ENCODE measurements at regions not wholly inside any gene's neighbourhood (a gene's known extent, or its start where the extent isn't known, plus 50 kb on each side); places are given as distances from the start of the nearest gene placed in this dataset.
A peak's percentile ranks its signal among the peaks of the same experiment; 100 is the strongest.
"Not testable (repeated sequence)": the region's sequence is repeated elsewhere in the genome, so short reads cannot be mapped to it uniquely, and the experiment has no call there.

DNA sequence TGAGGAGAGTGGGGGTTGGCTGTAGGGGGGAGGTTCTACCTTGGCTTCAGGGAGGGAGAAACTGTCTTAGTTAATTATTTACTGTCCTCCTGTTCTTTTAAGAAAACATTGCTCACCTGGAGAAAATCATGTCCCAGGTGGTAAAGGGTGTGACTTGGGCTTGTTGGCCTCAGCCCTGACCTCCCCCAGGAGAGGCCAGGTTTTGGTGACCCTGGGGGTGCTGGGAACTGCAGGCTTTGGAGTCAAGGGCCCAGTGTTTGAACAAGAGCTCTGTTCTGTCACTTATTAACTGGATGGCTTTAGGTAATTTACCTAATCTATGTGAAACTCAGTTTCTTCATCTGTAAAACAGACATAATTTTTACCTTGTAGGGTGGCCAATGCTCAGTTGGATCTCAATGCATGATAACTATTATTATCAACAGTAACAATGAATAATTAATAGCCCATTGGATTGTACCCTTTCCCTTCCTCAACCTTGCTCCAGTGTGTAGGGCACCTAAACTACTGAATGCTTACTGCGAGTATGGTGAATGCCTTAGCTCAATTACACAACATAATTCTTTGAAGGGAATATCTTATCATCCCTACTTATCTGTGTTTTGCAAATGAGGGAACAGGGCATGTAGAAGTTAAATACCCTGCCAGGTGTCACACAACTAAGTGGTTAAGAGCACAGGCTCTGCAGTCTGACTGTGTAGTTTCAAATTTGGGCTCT lies 959.4 kb upstream of the DEFB115 start:
- not testable (repeated sequence) for DNase-seq

DNA sequence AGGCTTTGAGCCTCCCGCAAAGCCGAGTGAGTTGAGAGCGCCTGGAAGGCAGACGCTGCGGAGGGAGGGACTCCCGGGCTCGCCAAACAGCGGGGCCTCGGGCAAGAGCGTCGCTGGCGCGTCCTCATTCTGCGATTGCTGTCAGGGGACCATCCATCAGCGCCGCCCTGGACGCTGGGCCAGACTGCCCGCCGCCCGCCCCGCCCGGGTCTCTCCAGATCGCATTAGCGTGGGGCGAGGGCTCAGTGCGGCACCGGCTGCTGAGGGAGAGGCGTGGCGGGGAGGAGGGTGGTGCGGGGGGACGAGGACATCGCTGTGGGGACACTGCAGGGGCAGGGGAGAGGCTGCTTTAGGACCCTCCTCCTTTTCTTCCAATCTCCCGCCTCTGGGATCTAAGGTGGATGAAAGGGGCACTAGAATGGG lies 957.2 kb upstream of the DEFB115 start:
- DNase-seq: peak; percentile 5

DNA sequence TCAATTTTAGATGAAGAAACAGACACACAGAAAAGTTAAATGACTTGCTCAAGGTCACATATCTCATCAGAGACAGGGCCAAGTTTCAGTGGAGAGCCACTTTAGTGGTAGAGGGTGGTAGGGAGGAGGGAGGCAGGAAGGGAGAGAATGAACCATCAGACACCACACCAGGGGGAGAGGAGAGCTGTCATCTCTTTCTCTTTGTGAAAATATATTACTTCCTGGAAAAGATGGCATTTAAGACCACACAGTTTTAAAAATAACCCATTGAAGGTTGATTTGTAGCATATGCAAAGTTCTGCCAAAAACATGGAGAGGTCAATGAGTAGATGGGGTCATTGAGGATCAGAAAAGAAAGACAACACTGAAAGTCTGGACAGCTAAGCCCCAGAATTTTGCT lies 954.7 kb upstream of the DEFB115 start:
- DNase-seq: not testable (repeated sequence)

DNA sequence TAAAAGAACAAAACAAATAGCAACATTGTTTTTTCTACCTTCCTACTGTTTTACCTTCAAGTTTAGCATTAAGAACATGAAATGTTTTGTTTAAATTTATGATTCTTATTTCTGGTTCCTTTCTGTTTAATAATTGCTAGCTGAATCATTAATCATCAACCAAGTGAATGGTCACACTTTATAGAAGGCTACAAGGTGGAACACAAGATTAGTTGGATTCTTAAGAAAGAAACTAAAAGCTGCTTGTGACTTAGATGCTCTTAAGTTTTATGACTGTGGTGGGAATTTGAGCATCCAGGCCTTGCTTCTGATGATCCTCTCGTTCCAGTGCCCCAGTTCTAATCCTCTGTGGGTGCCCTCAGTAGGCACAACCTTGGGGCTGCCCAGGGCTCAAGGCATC lies 947.5 kb upstream of the DEFB115 start:
- not testable (repeated sequence) for DNase-seq

DNA sequence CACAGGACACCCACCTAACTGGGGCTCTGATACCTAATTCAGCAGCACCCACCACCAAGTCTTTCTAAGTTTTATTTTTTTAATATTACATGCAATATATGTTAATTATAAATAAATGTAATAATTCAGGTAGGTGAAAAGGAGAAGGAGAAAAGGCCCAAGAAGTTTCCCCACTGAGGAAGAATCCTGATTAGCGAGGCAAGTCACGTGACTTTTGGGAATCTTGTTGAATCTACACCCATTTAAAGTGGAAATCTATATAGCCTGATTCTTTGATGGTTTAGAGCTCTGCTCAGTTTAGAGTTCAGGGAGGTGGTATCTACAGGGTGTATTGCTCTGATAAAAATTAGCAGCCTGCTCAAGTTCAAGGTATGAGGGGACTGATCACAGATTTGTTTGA lies 947.1 kb upstream of the DEFB115 start:
- DNase-seq: not testable (repeated sequence)

DNA sequence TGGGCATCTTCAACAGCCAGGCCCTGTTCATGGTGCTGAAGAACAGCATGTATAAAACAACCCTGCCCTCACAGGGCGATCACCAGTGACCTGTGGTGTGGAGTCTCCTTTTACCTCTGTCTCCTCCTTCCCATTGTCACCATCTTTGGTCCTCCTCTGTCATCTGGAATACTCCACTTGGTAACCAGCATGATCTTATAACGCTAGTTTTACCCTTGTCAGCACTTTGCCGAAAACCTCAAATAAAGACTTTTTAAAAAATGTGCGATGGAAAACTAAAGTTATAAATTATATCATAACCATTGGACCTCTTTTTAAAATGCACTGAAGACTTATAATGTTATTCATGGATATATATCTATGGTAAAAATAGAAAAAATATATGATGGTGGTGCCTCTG lies 945.2 kb upstream of the DEFB115 start:
- DNase-seq: not testable (repeated sequence)

DNA sequence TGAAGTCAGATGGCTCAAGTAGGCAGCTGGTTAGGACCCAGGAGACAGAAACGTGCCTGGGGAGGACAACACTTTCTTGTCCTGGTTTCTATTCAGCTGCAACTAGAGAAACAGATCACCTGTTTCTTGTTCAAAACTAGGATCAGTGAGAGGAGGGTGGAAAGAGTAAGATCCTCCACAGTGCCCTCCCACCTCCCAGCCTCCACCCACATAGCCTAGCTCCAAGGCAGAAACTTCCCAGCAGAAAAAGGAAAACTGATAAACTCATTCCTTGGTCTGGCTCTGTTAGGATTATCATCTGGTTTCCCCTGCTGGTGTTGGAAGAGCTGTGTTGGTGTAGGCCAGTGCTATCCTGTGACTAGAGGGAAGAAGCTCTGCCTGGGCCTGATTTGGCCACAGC lies 943.8 kb upstream of the DEFB115 start:
- not testable (repeated sequence) for DNase-seq

DNA sequence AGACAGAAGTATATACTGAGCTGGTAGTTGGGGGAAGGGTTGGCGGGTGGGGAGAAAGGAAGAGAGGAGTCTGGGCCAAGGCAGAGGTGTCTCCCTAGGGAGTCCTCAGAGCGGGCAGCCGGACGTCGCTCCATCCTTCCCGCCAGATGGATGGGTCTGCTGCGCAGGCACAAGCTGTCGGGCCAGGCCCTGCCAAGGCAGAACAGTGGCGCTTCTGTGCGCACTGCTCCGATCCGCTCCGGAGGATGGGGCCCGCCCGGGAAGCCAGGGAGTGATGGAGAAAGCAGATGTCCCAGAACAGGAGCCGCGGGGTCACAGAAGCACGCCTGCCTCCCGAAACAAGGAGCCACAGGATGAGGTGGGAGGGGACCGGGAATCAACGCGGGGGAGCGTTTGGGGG lies 941.4 kb upstream of the DEFB115 start:
- not testable (repeated sequence) for DNase-seq

DNA sequence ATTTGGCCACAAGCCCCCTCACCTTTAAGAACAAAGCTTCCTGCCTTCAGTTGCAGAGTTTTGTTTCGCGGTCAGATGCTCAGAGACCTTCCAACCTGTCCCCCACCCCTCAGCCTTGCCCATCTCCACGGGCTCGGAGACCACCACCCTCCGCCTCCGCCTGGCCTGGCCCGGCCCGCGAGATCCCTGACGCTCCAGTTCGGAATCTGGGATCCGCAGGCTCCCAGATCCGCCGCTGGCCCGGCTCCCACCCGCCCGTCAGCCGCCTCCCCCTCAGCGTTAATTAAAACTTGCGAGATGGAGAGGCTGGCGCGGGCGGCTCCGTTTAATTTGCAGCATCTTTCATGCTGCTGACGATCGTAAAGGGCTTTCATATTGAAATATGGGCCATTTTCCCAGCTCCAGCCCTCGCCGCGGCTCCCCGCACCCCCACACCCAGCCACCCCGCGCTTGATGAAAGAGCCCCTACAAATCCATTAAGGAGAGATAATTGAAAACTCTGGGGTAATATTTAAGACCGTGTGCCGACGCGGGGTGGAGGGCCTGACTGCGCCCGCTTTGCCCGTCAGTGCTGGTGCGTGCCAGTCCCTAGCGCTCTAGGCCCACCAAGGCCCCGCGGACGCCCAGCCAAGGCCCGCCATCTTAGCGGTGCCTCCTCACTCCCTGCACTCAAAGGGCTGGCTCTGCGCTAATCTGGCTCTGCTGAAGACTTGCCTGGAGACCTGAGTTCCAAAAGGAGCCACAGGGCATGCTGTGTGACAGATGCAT lies 940.7 kb upstream of the DEFB115 start:
- not testable (repeated sequence) for DNase-seq

DNA sequence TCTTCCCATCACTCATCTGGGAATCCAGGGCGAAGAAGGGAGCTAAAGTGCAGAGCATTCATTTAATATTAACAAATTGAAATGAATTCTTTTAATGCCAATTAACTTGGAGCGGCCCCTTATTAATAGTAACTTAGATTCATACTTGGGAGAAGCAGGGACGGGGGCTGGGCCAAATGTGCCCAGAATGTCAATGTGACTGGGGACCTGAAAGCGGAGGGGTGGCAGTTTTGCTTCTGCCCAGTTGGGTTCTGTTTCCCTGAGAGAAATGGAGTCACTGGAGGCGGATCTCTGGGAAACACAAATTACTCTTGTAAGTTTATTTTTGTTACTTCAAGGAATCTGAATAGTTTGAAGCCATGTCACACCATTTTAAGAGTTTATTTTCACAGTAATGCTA lies 923.7 kb upstream of the DEFB115 start:
- not testable (repeated sequence) for DNase-seq

DNA sequence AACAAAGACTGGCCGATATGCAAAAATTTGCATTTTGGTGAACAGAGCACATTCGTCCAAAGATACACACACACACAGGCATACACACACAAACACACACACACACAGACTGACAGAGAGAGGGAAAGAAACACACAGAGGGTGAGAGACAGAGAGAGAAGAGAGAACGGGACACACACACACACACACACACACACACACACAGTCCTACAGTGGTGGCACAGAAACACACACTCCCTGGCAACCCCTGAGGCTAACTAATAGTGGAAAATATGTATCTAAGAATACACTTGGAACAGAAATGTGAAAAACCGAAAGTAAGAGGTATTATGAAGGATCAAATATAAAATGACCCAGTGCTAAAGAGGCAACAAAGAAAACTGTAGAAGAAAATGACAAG lies 919.9 kb upstream of the DEFB115 start:
- not testable (repeated sequence) for DNase-seq

DNA sequence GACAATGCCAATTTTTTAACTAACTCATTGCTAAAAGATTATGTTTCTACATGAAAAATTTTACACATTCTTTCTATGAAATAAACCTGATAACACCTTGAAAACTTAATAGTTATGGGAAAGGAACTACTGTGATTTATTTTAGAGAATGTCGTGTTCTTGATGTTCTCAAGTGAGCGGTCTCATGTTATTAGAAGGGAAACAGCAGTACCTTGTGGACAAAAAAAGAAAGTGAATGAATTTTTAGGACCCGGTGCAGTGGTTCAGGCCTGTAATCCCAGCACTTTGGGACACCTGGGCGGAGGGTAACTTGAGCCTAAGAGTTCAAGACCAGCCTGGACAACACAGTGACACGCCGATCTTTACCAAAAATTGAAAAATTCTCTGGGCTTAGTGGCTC lies 908.5 kb upstream of the DEFB115 start:
- DNase-seq: not testable (repeated sequence)

DNA sequence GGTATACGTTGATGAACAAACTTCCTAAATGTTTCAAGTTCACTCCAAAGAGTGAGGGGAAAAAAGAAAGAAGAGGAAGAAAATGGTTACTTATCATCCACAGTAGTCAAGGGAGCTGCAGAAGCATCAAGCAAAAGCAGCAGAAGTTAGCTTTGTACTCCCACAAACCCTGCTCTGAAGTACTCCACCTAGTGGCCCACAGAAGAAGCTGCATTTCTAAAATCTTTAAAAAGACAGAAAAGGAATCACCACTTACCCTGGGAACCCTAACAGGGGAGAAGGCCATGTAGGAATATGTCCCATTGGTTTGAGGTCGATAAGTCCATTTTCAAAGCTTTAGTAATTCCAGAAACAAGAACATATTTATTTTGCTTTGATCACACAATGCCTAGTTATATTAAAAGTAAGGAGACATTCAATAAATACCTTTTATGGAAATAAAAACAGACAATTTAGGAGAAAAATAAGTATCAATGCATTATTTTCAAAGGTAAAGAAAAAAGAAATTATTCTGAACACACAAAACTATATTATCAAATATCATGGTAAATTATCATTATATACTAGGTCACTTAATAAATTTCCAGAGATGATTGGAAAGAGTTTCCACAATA lies 900.5 kb upstream of the DEFB115 start:
- DNase-seq: not testable (repeated sequence)

DNA sequence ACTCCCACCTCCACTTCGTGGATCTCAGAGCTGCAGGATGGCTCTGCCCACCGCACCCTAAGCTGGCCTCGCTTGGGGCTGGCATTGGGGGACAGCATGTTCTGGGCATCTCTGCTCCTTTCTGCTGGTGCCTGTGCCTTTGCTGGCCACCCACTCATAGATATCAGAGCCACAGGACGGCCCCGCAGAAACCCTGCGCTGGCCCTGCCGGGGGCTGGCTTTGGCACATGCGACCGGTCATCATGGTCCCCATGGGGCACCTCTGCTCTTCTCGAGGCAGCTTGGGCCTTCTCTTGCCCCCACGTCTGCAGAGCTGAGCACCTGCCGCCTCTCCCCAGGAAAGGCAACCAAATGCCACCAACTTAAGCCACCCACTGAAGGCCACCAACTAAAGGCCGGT lies 895.7 kb upstream of the DEFB115 start:
- DNase-seq: not testable (repeated sequence)

DNA sequence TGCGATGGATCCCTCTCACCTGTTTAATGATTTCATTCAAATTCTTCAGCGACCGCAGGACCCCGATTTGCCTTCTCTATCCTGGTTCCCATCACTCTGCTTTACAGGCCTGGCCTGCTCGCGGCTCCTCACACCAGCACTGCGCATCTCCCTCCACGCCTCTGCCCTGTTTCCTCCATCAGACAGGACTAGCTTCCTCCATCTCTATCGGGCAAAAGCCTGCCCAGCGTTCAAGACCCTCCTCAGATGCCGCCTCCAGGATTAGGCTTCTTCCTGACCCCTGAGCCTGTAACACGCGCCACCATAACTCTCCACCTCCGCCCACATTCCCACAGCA lies 881.1 kb upstream of the DEFB115 start:
- not testable (repeated sequence) for DNase-seq

DNA sequence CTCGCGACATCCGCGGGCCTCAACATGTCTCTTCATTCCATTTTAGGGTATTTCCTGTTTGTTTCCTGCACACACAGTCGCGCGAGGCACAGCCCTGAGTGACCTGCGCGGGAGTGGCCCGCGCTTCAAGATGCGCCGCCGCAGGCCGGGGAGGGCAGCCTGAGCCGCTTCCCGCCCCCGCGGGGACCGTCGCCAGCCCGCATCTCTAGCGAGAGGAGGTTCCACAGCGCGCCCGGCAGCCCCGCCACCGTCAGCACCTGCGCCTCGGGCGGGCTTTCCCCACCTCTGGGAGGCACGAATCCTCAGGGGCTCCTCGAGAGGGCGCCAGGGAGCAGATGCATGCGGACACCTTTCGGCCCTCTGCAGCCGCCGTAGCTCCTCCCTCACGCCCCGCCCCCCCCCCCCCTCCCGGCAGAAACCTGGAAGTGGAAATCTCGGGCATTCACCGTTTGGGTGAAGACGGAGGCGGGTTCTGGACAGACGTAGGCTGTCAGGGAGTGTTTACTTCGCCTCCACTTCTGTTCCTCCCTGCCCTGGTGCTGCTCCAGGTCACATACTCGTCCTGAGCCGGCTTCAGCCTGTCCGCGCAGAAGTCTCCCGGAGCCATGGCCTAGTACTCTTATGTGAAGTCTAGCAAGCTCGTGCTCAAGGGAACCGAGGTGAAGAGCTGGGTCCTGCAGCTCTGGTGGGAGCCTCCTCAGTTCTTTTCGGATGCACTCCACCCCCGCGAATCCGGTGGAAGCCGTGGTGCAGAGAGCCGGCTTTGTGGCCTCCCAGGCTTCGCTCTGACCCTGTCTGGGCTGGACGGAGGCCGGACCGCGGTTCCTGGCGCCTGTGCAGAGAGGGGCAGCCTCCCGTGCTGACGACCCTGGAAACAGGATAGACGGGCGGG lies 880.5 kb upstream of the DEFB115 start:
- peak; percentile 92 for DNase-seq

DNA sequence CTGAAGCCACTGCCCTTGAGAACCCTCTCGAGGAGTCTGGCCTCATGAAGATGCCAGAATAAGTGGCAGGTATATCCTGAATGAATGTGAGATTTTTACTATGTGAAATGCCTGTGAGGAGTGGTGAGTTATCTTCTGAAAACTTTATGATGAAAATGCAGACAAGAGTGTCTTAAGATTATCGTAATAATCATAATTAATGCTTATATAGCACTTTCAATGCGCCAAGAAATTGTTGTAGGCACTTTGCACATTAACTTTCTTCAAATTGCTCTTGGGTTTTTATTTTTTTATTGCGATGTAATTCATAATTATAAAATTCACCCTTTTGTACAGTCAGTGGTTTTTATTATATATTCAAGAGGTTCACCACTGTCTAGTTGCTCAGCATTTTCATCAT lies 879.1 kb upstream of the DEFB115 start:
- DNase-seq: not testable (repeated sequence)

DNA sequence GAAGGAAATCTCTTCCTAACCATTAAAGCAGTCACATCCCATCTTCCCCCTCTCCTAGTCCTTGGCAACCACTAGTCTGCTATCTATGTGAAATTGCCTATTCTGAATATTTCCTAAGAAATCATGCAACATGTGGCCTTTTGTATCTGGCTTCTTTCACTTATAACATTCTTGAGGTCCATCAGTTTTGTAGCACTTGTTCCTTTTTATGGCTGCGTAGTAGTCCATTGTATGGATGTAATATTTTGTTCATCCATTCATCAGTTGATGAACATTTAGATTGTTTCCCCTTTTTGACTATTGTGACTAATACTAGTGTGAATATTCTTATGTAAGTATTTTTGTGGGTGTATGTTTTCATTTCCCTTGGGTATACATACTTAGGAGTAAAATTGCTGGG lies 878.7 kb upstream of the DEFB115 start:
- not testable (repeated sequence) for DNase-seq

DNA sequence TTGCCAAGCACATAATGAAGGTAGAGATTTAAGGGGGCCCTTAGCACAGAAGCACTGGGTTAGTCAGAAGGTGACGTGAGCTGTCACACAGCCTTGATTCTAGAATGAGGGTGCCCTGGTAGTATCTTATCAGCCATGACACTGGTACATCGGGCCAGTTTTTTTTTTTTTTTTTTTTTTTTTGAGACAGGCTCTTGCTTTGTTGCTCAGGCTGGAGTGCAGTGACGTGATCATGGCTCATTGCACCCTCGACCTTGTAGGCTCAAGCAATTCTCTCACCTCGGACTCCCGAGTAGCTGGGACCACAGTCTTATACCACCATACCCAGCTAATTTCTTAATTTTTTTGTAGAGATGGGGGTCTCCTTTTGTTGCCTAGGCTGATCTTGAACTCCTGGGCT lies 872.6 kb upstream of the DEFB115 start:
- not testable (repeated sequence) for DNase-seq

DNA sequence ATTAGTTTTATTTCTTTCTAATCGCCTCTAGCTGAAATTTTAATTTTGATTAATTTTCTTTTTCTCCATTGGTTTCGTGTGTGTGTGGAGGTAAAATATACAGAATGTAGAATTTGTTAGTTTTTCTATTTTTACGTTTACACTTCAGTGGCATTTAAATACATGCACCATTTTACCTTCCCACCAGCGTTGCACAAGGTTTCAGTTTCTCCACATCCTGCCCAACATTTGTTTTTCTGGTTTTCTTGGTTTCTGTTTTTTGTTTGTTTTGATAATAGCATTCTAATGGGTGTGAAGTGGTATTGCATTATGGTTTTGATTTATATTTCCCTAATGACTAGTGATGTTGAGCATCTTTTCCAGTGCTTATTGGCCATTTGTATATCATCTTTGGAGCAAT lies 871.4 kb upstream of the DEFB115 start:
- DNase-seq: not testable (repeated sequence)

DNA sequence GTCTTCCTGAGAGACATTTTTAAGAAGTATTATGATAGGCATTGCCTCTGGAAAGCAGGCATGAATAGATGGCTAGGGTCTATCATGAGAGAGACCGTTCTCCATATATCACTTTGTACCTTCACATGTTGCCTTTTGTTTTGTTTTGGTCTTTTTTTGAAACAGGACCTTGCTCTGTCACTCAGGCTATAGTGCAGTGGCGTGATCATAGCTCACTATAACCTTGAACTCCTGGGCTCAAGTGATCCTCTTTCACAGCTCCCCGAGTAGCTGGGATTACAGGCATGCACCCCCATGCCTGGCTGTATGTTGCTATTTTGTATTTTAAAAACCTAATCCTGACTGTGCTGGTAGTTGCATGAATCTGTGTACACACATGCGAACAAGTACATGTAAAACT lies 869.6 kb upstream of the DEFB115 start:
- DNase-seq: not testable (repeated sequence)

DNA sequence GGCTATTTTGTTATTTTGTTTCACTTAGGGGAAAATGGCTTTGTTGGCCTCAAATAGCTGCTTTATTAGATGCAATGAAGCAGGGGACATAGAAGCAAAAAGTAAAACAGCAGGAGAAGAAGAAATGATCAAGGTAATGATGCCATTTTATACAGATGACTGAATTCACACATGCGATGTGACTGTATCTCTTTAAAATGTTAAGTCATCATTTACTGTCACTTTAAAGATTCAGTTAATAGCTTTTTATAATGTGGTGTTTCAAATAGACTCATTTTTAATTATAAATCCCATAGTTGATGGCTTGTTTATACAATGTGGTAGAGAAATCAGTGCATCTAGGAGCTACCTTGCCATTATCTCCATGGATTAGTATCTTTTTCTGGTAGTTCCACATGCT lies 863.9 kb upstream of the DEFB115 start:
- DNase-seq: not testable (repeated sequence)

DNA sequence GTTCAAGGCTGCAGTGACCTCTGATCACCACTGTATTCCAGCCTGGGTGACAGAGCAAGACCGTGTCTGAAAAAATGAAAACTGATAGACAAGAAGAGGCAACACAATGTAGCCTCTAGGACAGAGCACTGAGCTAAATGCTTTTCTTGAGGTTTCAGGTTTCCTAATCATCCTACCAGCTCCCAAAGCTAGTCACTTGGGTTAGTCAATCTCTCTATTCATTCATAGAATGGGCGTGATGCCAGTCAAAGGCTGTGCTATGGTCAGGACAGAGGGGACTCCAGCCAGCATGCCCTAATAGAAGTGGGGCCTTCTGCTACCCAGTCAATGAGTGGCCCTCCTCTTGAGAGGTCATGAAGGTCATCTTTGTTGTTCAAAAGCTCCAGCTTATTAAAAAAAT lies 860.4 kb upstream of the DEFB115 start:
- DNase-seq: not testable (repeated sequence)

Measured in stimulated activated CD4-positive, alpha-beta T cell treated with anti-CD3 and anti-CD28 coated beads, Interleukin-15, amount 100 ng/mL, for 24 hours (primary cell).